22Rv1 (cell line): ENCODE measurements at regions not wholly inside any gene's neighbourhood (a gene's known extent, or its start where the extent isn't known, plus 50 kb on each side); places are given as distances from the start of the nearest gene placed in this dataset.

Experiments used
- H3K27ac ChIP-seq: fragments of 450-650 bp; 2 replicates; pipeline ENCODE4 v1.5.1; 2017
- ZFX ChIP-seq: fragments of 450-650 bp; IDR thresholded peaks from 2 replicates; pipeline ENCODE4 v1.6.1; 2017; ENCODE audit warnings: antibody characterized with exemption, borderline replicate concordance
- TF ChIP-seq, protein P1 (sequence below): fragments of 450-650 bp; IDR thresholded peaks from 2 replicates; pipeline ENCODE4 v1.5.1; 2017; ENCODE audit warnings: mild to moderate bottlenecking

DNA sequence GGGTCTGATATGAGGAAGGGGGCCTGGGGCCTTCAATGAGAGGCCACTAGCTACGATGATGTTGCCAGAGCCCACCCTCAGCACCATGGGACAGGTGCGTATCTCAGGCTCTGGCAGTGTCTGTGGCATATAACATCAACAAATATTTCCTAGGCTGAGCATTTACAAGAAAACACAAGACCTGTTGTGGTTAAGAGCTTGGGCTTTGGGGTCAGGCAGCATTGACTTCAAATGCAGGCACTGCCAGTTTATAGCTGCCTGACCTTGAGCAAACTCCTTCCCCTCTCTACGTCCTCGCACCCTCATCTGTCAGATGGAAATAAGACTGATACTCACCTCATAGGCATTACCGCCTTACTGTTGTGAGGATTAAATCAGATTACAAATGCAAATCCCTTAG is 156.0 kb downstream of the KATNAL1 start:
- TF ChIP-seq ZFX, result no peak
- TF ChIP-seq, protein P1, sequence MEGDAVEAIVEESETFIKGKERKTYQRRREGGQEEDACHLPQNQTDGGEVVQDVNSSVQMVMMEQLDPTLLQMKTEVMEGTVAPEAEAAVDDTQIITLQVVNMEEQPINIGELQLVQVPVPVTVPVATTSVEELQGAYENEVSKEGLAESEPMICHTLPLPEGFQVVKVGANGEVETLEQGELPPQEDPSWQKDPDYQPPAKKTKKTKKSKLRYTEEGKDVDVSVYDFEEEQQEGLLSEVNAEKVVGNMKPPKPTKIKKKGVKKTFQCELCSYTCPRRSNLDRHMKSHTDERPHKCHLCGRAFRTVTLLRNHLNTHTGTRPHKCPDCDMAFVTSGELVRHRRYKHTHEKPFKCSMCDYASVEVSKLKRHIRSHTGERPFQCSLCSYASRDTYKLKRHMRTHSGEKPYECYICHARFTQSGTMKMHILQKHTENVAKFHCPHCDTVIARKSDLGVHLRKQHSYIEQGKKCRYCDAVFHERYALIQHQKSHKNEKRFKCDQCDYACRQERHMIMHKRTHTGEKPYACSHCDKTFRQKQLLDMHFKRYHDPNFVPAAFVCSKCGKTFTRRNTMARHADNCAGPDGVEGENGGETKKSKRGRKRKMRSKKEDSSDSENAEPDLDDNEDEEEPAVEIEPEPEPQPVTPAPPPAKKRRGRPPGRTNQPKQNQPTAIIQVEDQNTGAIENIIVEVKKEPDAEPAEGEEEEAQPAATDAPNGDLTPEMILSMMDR, result no peak
- no peak overlapping the region for H3K27ac ChIP-seq

DNA sequence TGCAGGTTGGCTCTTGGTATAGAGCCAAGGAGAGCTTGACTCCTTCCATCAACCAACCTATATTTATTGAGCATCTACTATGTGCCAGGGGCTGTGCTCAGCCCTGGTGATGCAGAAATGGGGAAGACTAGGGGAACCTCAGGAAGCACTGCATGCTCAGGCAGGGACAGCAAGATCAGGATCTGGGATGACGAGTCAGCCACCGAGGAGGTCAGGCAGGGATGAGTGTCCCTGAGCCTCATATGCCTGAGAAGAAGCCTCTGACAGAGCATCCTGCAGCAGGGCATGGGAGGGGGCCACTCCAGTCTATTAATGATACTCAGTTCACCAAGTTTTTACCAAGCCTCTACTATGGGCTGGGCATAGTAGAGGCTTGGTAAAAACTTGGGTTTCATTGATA is 158.1 kb downstream of the KATNAL1 start:
- TF ChIP-seq ZFX, result no peak
- TF ChIP-seq, protein P1, result no peak
- H3K27ac ChIP-seq, result no peak overlapping the region

DNA sequence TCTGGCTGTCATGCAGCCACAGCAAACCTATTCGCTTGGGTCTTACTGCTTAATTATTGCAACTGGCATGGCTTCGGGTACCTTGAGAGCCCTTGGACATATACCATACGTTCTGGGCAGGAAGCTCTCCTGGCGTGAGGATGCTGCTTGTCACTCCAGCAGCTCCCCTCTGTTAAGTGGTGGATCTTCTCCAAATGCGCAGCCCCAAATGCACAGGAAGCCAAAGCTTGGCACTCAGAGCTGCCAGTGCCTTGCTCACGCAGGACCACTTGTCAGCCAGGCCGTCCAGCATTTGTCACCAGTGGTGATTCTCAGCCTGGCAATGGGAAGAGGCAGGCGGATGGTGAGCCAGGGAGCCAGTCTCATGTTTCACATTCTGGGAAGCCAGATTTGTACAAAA is 158.6 kb downstream of the KATNAL1 start:
- TF ChIP-seq, protein P1, result no peak
- TF ChIP-seq ZFX, result no peak
- no peak overlapping the region for H3K27ac ChIP-seq

DNA sequence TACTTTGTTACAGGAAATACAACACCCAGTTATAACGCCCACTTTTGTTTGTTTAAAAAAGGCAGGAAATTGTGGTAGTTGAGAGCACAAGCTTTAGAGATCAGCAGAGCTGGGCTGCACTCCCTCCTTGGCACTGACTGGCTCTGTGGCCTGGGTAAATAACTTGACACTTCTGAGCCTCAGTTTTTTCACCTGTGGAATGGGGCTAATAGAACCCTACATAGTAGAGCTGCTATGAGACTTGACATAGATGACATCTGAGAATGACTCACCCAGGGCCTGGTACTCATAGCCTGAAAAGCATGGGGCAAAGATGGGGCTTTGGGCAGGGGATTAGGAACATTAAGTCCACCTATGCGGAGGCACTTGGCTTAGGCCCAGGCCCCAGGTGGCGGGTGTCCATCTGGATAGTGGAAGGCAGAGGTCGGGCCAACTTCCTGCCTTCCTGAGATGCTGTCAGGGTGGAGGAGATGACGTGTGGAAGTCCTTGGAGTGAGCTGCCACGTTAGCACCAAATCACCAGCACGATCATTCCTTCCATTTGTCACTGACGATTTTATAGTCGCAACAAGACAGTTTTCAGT is 159.1 kb downstream of the KATNAL1 start:
- TF ChIP-seq ZFX, result no peak
- TF ChIP-seq, protein P1, result no peak

DNA sequence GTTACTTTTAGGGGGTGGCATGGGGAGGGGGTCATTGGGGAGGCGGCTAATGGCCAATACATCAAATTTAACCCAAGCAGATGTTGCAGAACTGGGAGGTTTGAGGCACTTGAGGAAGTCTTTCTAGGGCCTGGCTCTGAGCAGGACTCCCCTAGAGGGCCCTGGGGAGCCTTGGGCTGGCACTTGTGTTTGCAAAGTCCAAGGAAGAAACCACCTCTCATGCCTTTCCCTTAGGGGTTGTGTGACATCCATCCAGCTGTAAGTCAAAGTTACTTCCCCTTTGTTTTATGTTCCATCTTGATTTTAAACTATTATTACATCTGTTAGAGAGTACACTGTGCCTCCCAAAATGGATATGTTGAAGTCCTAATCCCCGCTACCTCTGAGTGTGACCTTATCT is 159.9 kb downstream of the KATNAL1 start:
- H3K27ac ChIP-seq, result no peak overlapping the region
- no peak for TF ChIP-seq ZFX
- TF ChIP-seq, protein P1, result no peak

More for the DNA sequence above, 159.1 kb downstream of the KATNAL1 start:
- H3K27ac ChIP-seq, result no peak overlapping the region

DNA sequence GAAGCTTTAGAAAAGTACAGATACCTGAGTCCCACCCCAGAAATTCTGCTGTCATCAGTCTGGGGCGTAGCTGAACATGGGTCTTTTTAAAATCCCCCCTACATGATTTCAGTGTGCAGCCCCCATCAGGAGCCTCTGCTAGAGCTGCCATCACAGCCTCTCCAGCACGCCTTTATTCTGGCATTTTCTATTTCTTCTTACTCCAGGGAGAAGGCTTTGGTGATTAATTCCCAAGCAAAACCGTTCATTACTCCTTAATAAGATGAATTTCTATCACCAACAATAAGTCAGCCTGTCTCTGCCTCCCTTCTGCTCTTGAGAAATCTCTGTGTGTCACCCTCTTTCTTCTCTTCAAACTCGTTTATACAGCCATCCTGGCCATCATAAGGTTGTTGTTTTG is 160.3 kb downstream of the KATNAL1 start:
- TF ChIP-seq, protein P1, result no peak
- TF ChIP-seq ZFX, result no peak
- no peak overlapping the region for H3K27ac ChIP-seq

DNA sequence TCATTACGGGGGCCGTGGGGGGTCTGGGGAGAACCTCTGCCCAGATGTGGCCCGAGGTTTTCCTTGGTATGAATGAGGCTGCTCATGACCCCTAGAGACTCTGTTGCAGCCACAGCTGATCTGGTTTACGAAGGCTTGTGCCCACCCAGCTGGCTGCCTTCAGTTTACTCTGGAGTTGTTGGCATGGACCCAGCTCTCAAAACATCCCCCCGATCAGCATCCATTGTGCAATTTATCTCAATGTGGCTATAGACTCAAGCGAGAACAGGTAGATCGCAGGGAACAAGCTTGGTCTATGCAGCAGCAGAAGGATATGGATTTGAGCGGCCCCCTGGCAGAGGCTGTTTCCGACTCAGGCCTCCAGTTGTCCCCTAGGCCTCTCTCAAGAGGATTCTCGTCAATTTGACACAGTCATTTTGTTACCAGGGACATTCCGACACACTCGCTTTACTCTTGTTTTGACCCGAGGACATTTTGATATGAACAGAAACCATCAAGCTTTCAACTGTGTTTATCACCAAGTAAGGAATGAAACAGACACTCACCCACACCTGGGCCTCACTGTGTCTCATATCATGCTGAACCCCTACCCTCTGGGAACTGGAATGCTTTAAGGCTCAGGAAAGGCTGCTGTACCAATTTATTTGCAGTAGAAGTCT is 161.5 kb downstream of the KATNAL1 start:
- no peak overlapping the region for H3K27ac ChIP-seq
- TF ChIP-seq, protein P1, result no peak
- TF ChIP-seq ZFX, result no peak
